Tibial artery (tissue), 4 donors: ENCODE measurements at regions not wholly inside any gene's neighbourhood (a gene's known extent, or its start where the extent isn't known, plus 50 kb on each side); places are given as distances from the start of the nearest gene placed in this dataset.

ENCODE experiments used
- DNase-seq, 2 donors: peaks; one replicate each; pipeline ENCODE4 v3.0.0-alpha.2; 2019
- H3K27ac ChIP-seq, 2 donors: fragments of 200-600 bp; sonication (generic) in 1 of 2; 1 replicate in 1 of 2; 2 replicates in 1 of 2; pipeline ENCODE4 v1.5.1; 2018 to 2019; ENCODE audit warnings: mild to moderate bottlenecking in 1 of 2
- H3K27me3 ChIP-seq, 2 donors: fragments of 200-600 bp; sonication (generic) in 1 of 2; one replicate each; pipeline versions ENCODE4 v1.5.1 to v1.6.0; 2016 to 2019
- H3K36me3 ChIP-seq, 3 donors: fragments of 200-600 bp; sonication (generic) in 2 of 3; one replicate each; pipeline ENCODE4 v1.5.1; 2016 to 2019; ENCODE audit warnings: mild to moderate bottlenecking in 2 of 3
- H3K4me1 ChIP-seq, 4 donors: fragments of 200-600 bp; sonication (generic) in 2 of 4; 1 replicate in 3 of 4; 2 replicates in 1 of 4; pipeline ENCODE4 v1.5.1; 2016 to 2019
- H3K4me3 ChIP-seq, 2 donors: fragments of 200-600 bp; sonication (generic) in 1 of 2; 1 replicate in 1 of 2; 2 replicates in 1 of 2; pipeline ENCODE4 v1.5.1; 2018 to 2019; ENCODE audit warnings: mild to moderate bottlenecking in 2 of 2
- H3K9me3 ChIP-seq, 3 donors: fragments of 200-600 bp; sonication (generic) in 1 of 3; one replicate each; pipeline ENCODE4 v1.5.1; 2016 to 2019
- CTCF ChIP-seq, 2 experiments: fragments of 200-600 bp in 1 of 2; fragments of 450-650 bp in 1 of 2; IDR thresholded peaks; one replicate each; pipeline ENCODE4 v1.5.1; 2017 to 2019; ENCODE audit warnings: antibody characterized with exemption in 2 of 2, mild to moderate bottlenecking in 1 of 2, moderate library complexity in 1 of 2
- intact Hi-C: fragments of 100-400 bp; cut with DNase I; formaldehyde crosslinking; loops from one replicate; pipeline ENCODE4 v1.15.0; 2023; ENCODE audit warnings: low total_unique reads

GRCh38 chr10:30215141-30215540, 133.9 kb downstream of the MTPAP start:
- no peaks in the 10 kb centered on the region for H3K9me3 ChIP-seq
- H3K27me3 ChIP-seq = no peaks in the 10 kb centered on the region
- no peak for TF ChIP-seq CTCF (IDR thresholded peaks at IDR 0.05)
- H3K27ac ChIP-seq = no peak overlapping the region
- H3K4me1 ChIP-seq = peaks cover 0 to 16% (median 2%) of the 10 kb centered on the region in 4 donors
- DNase-seq = no peak
- no peaks in the 10 kb centered on the region for H3K36me3 ChIP-seq
- H3K4me3 ChIP-seq = no peak overlapping the region
- intact Hi-C loops = no loop called here

- Histone ChIP-seq H3K27ac (no peak overlapping the region), H3K36me3 (no peaks in the 10 kb centered on the region), H3K4me1 (peaks cover 0 to 6% (median 2%) of the 10 kb centered on the region in 4 donors), H3K27me3 (no peaks in the 10 kb centered on the region), H3K4me3 (no peak overlapping the region), H3K9me3 (no peaks in the 10 kb centered on the region)
- intact Hi-C loops = no loop called here
- DNase-seq = no peak
- TF ChIP-seq CTCF (IDR thresholded peaks at IDR 0.05) = no peak
Observed at GRCh38 chr10:30210296-30210695, 138.8 kb downstream of the MTPAP start.

- Histone ChIP-seq H3K27me3 (no peaks in the 10 kb centered on the region), H3K27ac (no peak overlapping the region), H3K36me3 (no peaks in the 10 kb centered on the region), H3K9me3 (no peaks in the 10 kb centered on the region), H3K4me3 (no peak overlapping the region), H3K4me1 (peaks cover 0 to 6% (median 0%) of the 10 kb centered on the region in 4 donors)
- intact Hi-C loops = no loop called here
- TF ChIP-seq CTCF (IDR thresholded peaks at IDR 0.05) = no peak
- no peak for DNase-seq
Observed at GRCh38 chr10:30208330-30208729, 140.7 kb downstream of the MTPAP start.

- H3K27ac ChIP-seq = no peak overlapping the region
- DNase-seq = no peak
- H3K36me3 ChIP-seq = no peaks in the 10 kb centered on the region
- no peaks in the 10 kb centered on the region for H3K27me3 ChIP-seq
- peaks cover 0 to 6% (median 0%) of the 10 kb centered on the region in 4 donors for H3K4me1 ChIP-seq
- intact Hi-C loops = no loop called here
- no peaks in the 10 kb centered on the region for H3K9me3 ChIP-seq
- H3K4me3 ChIP-seq = no peak overlapping the region
- no peak for TF ChIP-seq CTCF (IDR thresholded peaks at IDR 0.05)
Observed at GRCh38 chr10:30207485-30208052, 141.5 kb downstream of the MTPAP start.

GRCh38 chr10:30200017-30200415, 140.6 kb upstream of the JCAD start:
- intact Hi-C loops = no loop called here
- no peak for TF ChIP-seq CTCF (IDR thresholded peaks at IDR 0.05)
- Histone ChIP-seq H3K27ac (no peak overlapping the region), H3K4me1 (no peaks in the 10 kb centered on the region), H3K36me3 (no peaks in the 10 kb centered on the region), H3K27me3 (no peaks in the 10 kb centered on the region), H3K4me3 (no peak overlapping the region), H3K9me3 (no peaks in the 10 kb centered on the region)
- no peak for DNase-seq
